HT-29 (cell line): ENCODE measurements at regions not wholly inside any gene's neighbourhood (a gene's known extent, or its start where the extent isn't known, plus 50 kb on each side); places are given as distances from the start of the nearest gene placed in this dataset.

Source experiments
- DNase-seq: peaks from one replicate; pipeline ENCODE4 v3.0.0-alpha.2; 2015; ENCODE audit warnings: low spot score

- DNase-seq: no peak
Observed at GRCh38 chr6:169839493-169839892, 88.1 kb downstream of the ERMARD start.

GRCh38 chr6:169839029-169839481 lies 87.6 kb downstream of the ERMARD start:
- DNase-seq: no peak

GRCh38 chr6:169838346-169839028 lies 87.1 kb downstream of the ERMARD start:
- no peak for DNase-seq

GRCh38 chr6:169837529-169838250 lies 86.3 kb downstream of the ERMARD start:
- no peak for DNase-seq

GRCh38 chr6:169833258-169833794 lies 81.9 kb downstream of the ERMARD start:
- no peak for DNase-seq

- no peak for DNase-seq
Observed at GRCh38 chr6:169832247-169832948, 81.0 kb downstream of the ERMARD start.

GRCh38 chr6:169831450-169832246 lies 80.2 kb downstream of the ERMARD start:
- peak; percentile 77 for DNase-seq
